ENCODE measurements at regions not wholly inside any gene's neighbourhood (a gene's known extent, or its start where the extent isn't known, plus 50 kb on each side); places are given as distances from the start of the nearest gene placed in this dataset.

- DNase-seq (ENCODE audit: low read depth): no peak
- no peak for TF ChIP-seq CTCF (IDR thresholded peaks at IDR 0.05; ENCODE audit: control insufficient read depth, extremely low read depth, insufficient read depth)
- no peak overlapping the region for H3K4me3 ChIP-seq (ENCODE audit: low read depth, low read length)
These were observed 91.1 kb downstream of the IRF8 start for GRCh38 chr16:85989863-85990643.

GRCh38 chr16:85990861-85991301 lies 91.9 kb downstream of the IRF8 start:
- no peak overlapping the region for H3K4me3 ChIP-seq (ENCODE audit: low read depth, low read length)
- DNase-seq (ENCODE audit: low read depth): no peak
- no peak for TF ChIP-seq CTCF (IDR thresholded peaks at IDR 0.05; ENCODE audit: control insufficient read depth, extremely low read depth, insufficient read depth)

DNA sequence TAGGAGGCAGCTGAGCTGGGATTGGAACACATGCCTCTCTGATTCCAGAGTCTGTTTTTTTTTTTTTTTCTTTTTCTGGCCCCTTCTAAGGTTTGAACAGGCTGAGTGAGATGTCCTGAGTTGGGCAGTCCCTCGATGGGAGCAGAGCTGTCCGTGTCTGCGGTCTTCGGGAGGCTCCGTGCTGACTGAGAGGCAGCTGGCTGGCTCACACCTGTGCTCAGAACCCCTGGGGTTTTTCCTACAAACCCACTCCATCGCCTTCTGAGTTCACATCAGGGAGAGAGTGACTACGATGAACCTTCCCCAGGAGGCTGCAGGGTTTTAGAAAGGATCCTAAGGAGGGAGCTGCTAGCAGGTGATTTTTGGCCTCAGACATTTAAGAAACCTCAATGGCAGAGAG lies 92.5 kb downstream of the IRF8 start:
- H3K4me3 ChIP-seq (ENCODE audit: low read depth, low read length): no peak overlapping the region
- no peak for DNase-seq (ENCODE audit: low read depth)
- TF ChIP-seq CTCF (IDR thresholded peaks at IDR 0.05; ENCODE audit: control insufficient read depth, extremely low read depth, insufficient read depth): no peak

GRCh38 chr16:85991856-85992255 lies 92.9 kb downstream of the IRF8 start:
- TF ChIP-seq CTCF (IDR thresholded peaks at IDR 0.05; ENCODE audit: control insufficient read depth, extremely low read depth, insufficient read depth): no peak
- H3K4me3 ChIP-seq (ENCODE audit: low read depth, low read length): no peak overlapping the region
- no peak for DNase-seq (ENCODE audit: low read depth)

DNA sequence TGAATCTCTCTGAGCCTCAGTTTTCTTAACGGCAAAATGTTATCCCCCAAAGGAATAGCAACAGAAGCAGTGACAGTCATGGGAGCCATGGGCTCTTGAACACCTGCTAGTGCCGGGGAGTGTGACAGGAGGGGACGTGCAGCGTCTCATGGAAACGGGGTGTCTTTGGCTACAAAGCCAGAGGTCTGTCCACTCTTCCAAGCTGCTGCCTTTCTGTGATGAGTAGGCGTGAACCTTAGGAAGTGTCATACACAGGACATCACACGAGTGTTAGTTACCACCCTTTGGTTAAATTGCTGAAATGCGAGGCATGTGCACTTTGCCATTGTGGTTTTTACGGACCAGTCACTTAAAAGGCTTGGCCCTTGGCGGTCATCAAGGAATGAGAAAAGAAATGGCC lies 93.4 kb downstream of the IRF8 start:
- no peak for TF ChIP-seq CTCF (IDR thresholded peaks at IDR 0.05; ENCODE audit: control insufficient read depth, extremely low read depth, insufficient read depth)
- no peak for DNase-seq (ENCODE audit: low read depth)
- H3K4me3 ChIP-seq (ENCODE audit: low read depth, low read length): no peak overlapping the region

DNA sequence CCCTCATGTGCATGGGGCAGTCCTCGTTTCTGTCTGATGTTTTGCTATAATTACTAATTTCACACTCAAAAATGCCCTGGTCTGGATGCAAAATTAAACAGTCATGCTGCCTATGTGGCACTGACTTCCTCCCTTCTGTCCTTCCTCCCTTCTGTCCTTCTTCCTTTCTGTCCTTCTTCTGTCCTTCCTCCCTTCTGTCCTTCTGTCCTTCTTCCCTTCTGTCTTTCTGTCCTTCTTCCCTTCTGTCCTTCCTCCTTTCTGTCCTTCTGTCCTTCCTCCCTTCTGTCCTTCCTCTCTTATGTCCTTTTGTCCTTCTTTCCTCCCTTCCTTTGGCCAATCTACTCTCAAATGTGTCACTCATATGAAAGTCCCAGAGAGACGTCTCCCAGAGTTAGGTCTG lies 93.8 kb downstream of the IRF8 start:
- no peak overlapping the region for H3K4me3 ChIP-seq (ENCODE audit: low read depth, low read length)
- no peak for DNase-seq (ENCODE audit: low read depth)
- TF ChIP-seq CTCF (IDR thresholded peaks at IDR 0.05; ENCODE audit: control insufficient read depth, extremely low read depth, insufficient read depth): no peak
